ENCODE measurements at regions not wholly inside any gene's neighbourhood (a gene's known extent, or its start where the extent isn't known, plus 50 kb on each side); places are given as distances from the start of the nearest gene placed in this dataset.

- Histone ChIP-seq H4K5ac (ENCODE audit: insufficient read length, low read depth, low read length) (no peak overlapping the region), H3K18ac (ENCODE audit: insufficient read length, low read depth, low read length) (no peak overlapping the region), H2BK20ac (ENCODE audit: low read depth, low read length, poor library complexity, severe bottlenecking) (no peak overlapping the region), H3K79me1 (ENCODE audit: insufficient read depth, low read depth, low read length, poor library complexity, severe bottlenecking) (no peaks in the 10 kb centered on the region), H3K14ac (ENCODE audit: insufficient read depth, low read length) (no peak overlapping the region), H3K27ac (ENCODE audit: insufficient read length, low read depth, low read length) (no peak overlapping the region), H3K27me3 (ENCODE audit: insufficient read depth, low read length) (no peaks in the 10 kb centered on the region), H2AK5ac (ENCODE audit: insufficient read length, low read length) (no peak overlapping the region), H3K4ac (ENCODE audit: low read depth, low read length) (no peak overlapping the region), H2BK120ac (ENCODE audit: low read depth, low read length, poor library complexity, severe bottlenecking) (no peak overlapping the region), H3K79me2 (ENCODE audit: insufficient read depth, low read length) (no peaks in the 10 kb centered on the region), H4K8ac (replicated peaks; ENCODE audit: insufficient read length, low read depth, low read length) (no peak overlapping the region), H3K56ac (ENCODE audit: insufficient read length, low read depth, low read length) (no peak overlapping the region), H4K20me1 (ENCODE audit: control insufficient read depth, insufficient read depth, insufficient read length) (no peaks in the 10 kb centered on the region), H3K4me2 (ENCODE audit: insufficient read depth, insufficient read length, low read length) (no peak overlapping the region), H3K23ac (ENCODE audit: insufficient read length, low read depth, low read length) (no peak overlapping the region), H2BK12ac (ENCODE audit: insufficient read length, low read depth, low read length) (no peak overlapping the region), H2BK5ac (ENCODE audit: insufficient read length, low read length) (no peak overlapping the region), H3K9me3 (ENCODE audit: control insufficient read depth, low read depth, low read length) (no peaks in the 10 kb centered on the region), H3K4me1 (ENCODE audit: insufficient read depth, low read length) (no peaks in the 10 kb centered on the region), H3K9ac (ENCODE audit: extremely low read depth, insufficient read length, low read length) (no peak overlapping the region), H4K91ac (ENCODE audit: insufficient read length, low read depth, low read length) (no peak overlapping the region), H3K23me2 (ENCODE audit: insufficient read length, low read depth, low read length, poor library complexity, severe bottlenecking) (no peaks in the 10 kb centered on the region), H2BK15ac (ENCODE audit: low read depth, low read length) (no peak overlapping the region), H3T11ph (ENCODE audit: low read length) (no peak overlapping the region), H2AFZ (ENCODE audit: low read length) (no peak overlapping the region)
- Mint-ChIP-seq H3K9me3 (peaks cover 0 to 6% of the 10 kb centered on the region in 2 experiments; a peak in 3 of 5 replicates), H3K36me3 (ENCODE audit: insufficient read depth in 1 of 3, low read depth in 3 of 3) (peaks cover 0 to 7% (median 0%) of the 10 kb centered on the region in 3 experiments; a peak in 3 of 7 replicates), H3K4me3 (no peak overlapping the region), H3K4me1 (peaks cover 0 to 6% of the 10 kb centered on the region in 2 experiments; a peak in 1 of 4 replicates), H3K27me3 (ENCODE audit: low read depth) (peaks cover 1% of the 10 kb centered on the region; the same call in 1 of the 2 replicates), H3K27ac (no peak overlapping the region)
- no peak for TF ChIP-seq CTCF (conservative IDR thresholded peaks at IDR 0.05)
- no CpG with 5 or more reads among the region's 4 CpGs for WGBS (ENCODE audit: extremely low coverage, insufficient read length, low lambda C conversion rate)
- no peak for DNase-seq
Observed at GRCh38 chr12:69024907-69025306, 91.9 kb upstream of the CPM start.
